ENCODE measurements at regions not wholly inside any gene's neighbourhood (a gene's known extent, or its start where the extent isn't known, plus 50 kb on each side); places are given as distances from the start of the nearest gene placed in this dataset.

- TF ChIP-seq CTCF (IDR thresholded peaks at IDR 0.05) (no peak), EP300 (IDR thresholded peaks at IDR 0.05) (no peak), POLR2A (IDR thresholded peaks at IDR 0.05) (no peak), POLR2AphosphoS5 (IDR thresholded peaks at IDR 0.05) (no peak)
These were observed 260.8 kb upstream of the CCDC196 start for GRCh38 chr14:66225337-66225736.
